SK-N-SH (cell line): ENCODE measurements at regions not wholly inside any gene's neighbourhood (a gene's known extent, or its start where the extent isn't known, plus 50 kb on each side); places are given as distances from the start of the nearest gene placed in this dataset.

Experiments used
- CTCF ChIA-PET: fragments of 300-600, 350-600 bp; formaldehyde crosslinking; extraction: SDS; loops from one replicate; lab custom pipeline; 2021; lab: Yijun Ruan, JAX
- POLR2A ChIA-PET: fragments of 350-600 bp; sonication (Branson Sonifier 250); formaldehyde crosslinking; extraction: SDS; loops from one replicate; lab custom pipeline; 2020; ENCODE audit warnings: antibody characterized with exemption, inconsistent platforms; lab: Yijun Ruan, JAX
- DNase-seq: peaks from one replicate; pipeline ENCODE4 v3.0.0; 2012
- H2AFZ ChIP-seq: fragments of 200-600 bp; sonication (generic); 2 replicates; pipeline ENCODE4 v1.8.1; 2016; ENCODE audit warnings: antibody characterized with exemption, mild to moderate bottlenecking, low read depth
- H3F3A ChIP-seq: fragments of 200-600 bp; sonication (generic); replicated peaks from 2 replicates; pipeline ENCODE3; 2016; ENCODE audit warnings: antibody characterized with exemption, mild to moderate bottlenecking; ENCODE audit not compliant: insufficient read depth
- H3K27ac ChIP-seq, 2 experiments: fragments of 200-500 bp in 1 of 2; fragments of 200-600 bp in 1 of 2; sonication (Bioruptor generic) in 1 of 2; sonication (generic), shearing (Covaris generic) in 1 of 2; 2 replicates each; pipeline versions ENCODE4 v1.5.1 to v1.6.1; 2014 to 2016; ENCODE audit warnings: low read depth in 2 of 2, inconsistent platforms in 1 of 2, low read length in 1 of 2, mild to moderate bottlenecking in 1 of 2, mixed read lengths in 1 of 2
- H3K27me3 ChIP-seq: fragments of 200-600 bp; sonication (generic), shearing (Covaris generic); 2 replicates; pipeline ENCODE4 v1.6.1; 2016; ENCODE audit warnings: mixed run types; ENCODE audit not compliant: insufficient read depth
- H3K36me3 ChIP-seq, 2 experiments: fragments of 200-500 bp in 1 of 2; fragments of 200-600 bp in 1 of 2; sonication (Bioruptor generic) in 1 of 2; sonication (generic) in 1 of 2; replicated peaks in 1 of 2; 2 replicates each; pipeline versions ENCODE3 to v1.5.1; 2014 to 2016; ENCODE audit warnings: low read length in 1 of 2, mild to moderate bottlenecking in 1 of 2; ENCODE audit not compliant: insufficient read depth in 2 of 2, control insufficient read depth in 1 of 2
- H3K4me1 ChIP-seq, 2 experiments: fragments of 200-500 bp in 1 of 2; fragments of 200-600 bp in 1 of 2; sonication (Bioruptor generic) in 1 of 2; sonication (generic), shearing (Covaris generic) in 1 of 2; 2 replicates each; pipeline versions ENCODE4 v1.5.1 to v1.6.1; 2014 to 2016; ENCODE audit warnings: low read depth in 1 of 2, low read length in 1 of 2, mixed run types in 1 of 2; ENCODE audit not compliant: insufficient read depth in 2 of 2, control insufficient read depth in 1 of 2
- H3K4me2 ChIP-seq: fragments of 200-600 bp; sonication (generic), shearing (Covaris generic); 2 replicates; pipeline ENCODE4 v1.6.1; 2017; ENCODE audit warnings: mixed run types
- H3K4me3 ChIP-seq, 2 experiments: fragments of 200-500 bp in 1 of 2; fragments of 200-600 bp in 1 of 2; sonication (Bioruptor generic) in 1 of 2; sonication (generic), shearing (Covaris generic) in 1 of 2; 2 replicates each; pipeline versions ENCODE4 v1.5.1 to v1.8.1; 2014 to 2016; ENCODE audit warnings: low read depth in 2 of 2, inconsistent platforms in 1 of 2, low read length in 1 of 2, mild to moderate bottlenecking in 1 of 2, mixed read lengths in 1 of 2, moderate library complexity in 1 of 2
- H3K79me2 ChIP-seq: fragments of 200-600 bp; sonication (generic); 2 replicates; pipeline ENCODE4 v1.8.1; 2017; ENCODE audit warnings: mild to moderate bottlenecking; ENCODE audit not compliant: insufficient read depth
- H3K9ac ChIP-seq: fragments of 200-600 bp; sonication (generic); 2 replicates; pipeline ENCODE4 v1.6.1; 2017; ENCODE audit warnings: mixed run types
- H3K9me2 ChIP-seq: fragments of 200-600 bp; sonication (generic); 2 replicates; pipeline ENCODE4 v1.6.1; 2017; ENCODE audit warnings: mixed run types
- H3K9me3 ChIP-seq: fragments of 200-600 bp; sonication (generic); 2 replicates; pipeline ENCODE4 v1.6.1; 2017; ENCODE audit warnings: mixed run types, mild to moderate bottlenecking, moderate library complexity
- H4K20me1 ChIP-seq: fragments of 200-600 bp; sonication (generic); 2 replicates; pipeline ENCODE4 v1.6.1; 2017; ENCODE audit warnings: mild to moderate bottlenecking, mixed run types; ENCODE audit not compliant: insufficient read depth
- CHD2 ChIP-seq: fragments of 150-350 bp; IDR thresholded peaks from 2 replicates; pipeline ENCODE4 v1.6.1; 2018; ENCODE audit warnings: low read length; ENCODE audit not compliant: partially characterized antibody
- CTCF ChIP-seq: fragments of 200-600 bp; sonication (generic); IDR thresholded peaks from 2 replicates; pipeline ENCODE4 v1.6.1; 2017; ENCODE audit warnings: antibody characterized with exemption, mild to moderate bottlenecking, moderate library complexity
- EP300 ChIP-seq, 2 experiments: IDR thresholded peaks; 2 replicates each; pipeline versions ENCODE4 v1.4.0 to v1.6.1; 2012; ENCODE audit warnings: borderline replicate concordance in 1 of 2, low read depth in 1 of 2, low read length in 1 of 2
- EZH2phosphoT487 ChIP-seq: fragments of 200-600 bp; sonication (generic); IDR thresholded peaks from 2 replicates; pipeline ENCODE4 v1.6.1; 2017; ENCODE audit warnings: low read depth, mixed run types, mild to moderate bottlenecking, antibody characterized with exemption, moderate library complexity, borderline replicate concordance
- FOSL2 ChIP-seq: IDR thresholded peaks from 2 replicates; pipeline ENCODE4 v1.4.0; 2012; ENCODE audit warnings: low read depth, mild to moderate bottlenecking, moderate library complexity, borderline replicate concordance
- FOXJ3 ChIP-seq: sonication (generic); formaldehyde crosslinking; IDR thresholded peaks from 2 replicates; pipeline ENCODE4 v1.5.1; 2020; ENCODE audit warnings: mild to moderate bottlenecking, missing genetic modification reagents
- FOXM1 ChIP-seq: IDR thresholded peaks from 2 replicates; pipeline ENCODE4 v1.4.0; 2012; ENCODE audit warnings: low read depth, mild to moderate bottlenecking
- GABPA ChIP-seq: IDR thresholded peaks from 2 replicates; pipeline ENCODE4 v1.4.0; 2012; ENCODE audit warnings: low read depth, mild to moderate bottlenecking
- IRF3 ChIP-seq: fragments of 150-350 bp; IDR thresholded peaks from 2 replicates; pipeline ENCODE4 v1.6.1; 2016; ENCODE audit warnings: mild to moderate bottlenecking, low read depth, low read length
- MXI1 ChIP-seq: IDR thresholded peaks from 2 replicates; pipeline ENCODE4 v1.6.1; 2012; ENCODE audit warnings: mild to moderate bottlenecking, low read depth, low read length, improper control_type of control experiment
- NFIC ChIP-seq: IDR thresholded peaks from 2 replicates; pipeline ENCODE4 v1.4.0; 2012; ENCODE audit warnings: borderline replicate concordance
- NRF1 ChIP-seq: IDR thresholded peaks from 2 replicates; pipeline ENCODE4 v1.6.1; 2012; ENCODE audit warnings: low read depth, mild to moderate bottlenecking, low read length
- POLR2AphosphoS5 ChIP-seq: IDR thresholded peaks from 2 replicates; pipeline ENCODE4 v1.6.1; 2012; ENCODE audit warnings: low read depth, low read length
- RAD21 ChIP-seq: IDR thresholded peaks from 2 replicates; pipeline ENCODE4 v1.6.1; 2012; ENCODE audit warnings: mild to moderate bottlenecking, low read length
- RCOR1 ChIP-seq: fragments of 150-350 bp; IDR thresholded peaks from 2 replicates; pipeline ENCODE4 v1.6.1; 2017; ENCODE audit warnings: antibody characterized with exemption, low read length
- RXRA ChIP-seq: IDR thresholded peaks from 2 replicates; pipeline ENCODE4 v1.4.0; 2012; ENCODE audit warnings: low read depth, mild to moderate bottlenecking, borderline replicate concordance
- SIN3A ChIP-seq: IDR thresholded peaks from 2 replicates; pipeline ENCODE4 v1.6.1; 2012; ENCODE audit warnings: low read depth, mild to moderate bottlenecking, low read length, moderate library complexity, borderline replicate concordance
- TCF12 ChIP-seq: IDR thresholded peaks from 2 replicates; pipeline ENCODE4 v1.4.0; 2012
- TEAD4 ChIP-seq: IDR thresholded peaks from 2 replicates; pipeline ENCODE4 v1.4.0; 2012; ENCODE audit warnings: mild to moderate bottlenecking, borderline replicate concordance; ENCODE audit not compliant: insufficient read depth
- USF2 ChIP-seq: fragments of 150-350 bp; IDR thresholded peaks from 2 replicates; pipeline ENCODE4 v1.6.1; 2017; ENCODE audit warnings: antibody characterized with exemption, low read length, low read depth, borderline replicate concordance
- YY1 ChIP-seq: IDR thresholded peaks from 2 replicates; pipeline ENCODE4 v1.4.0; 2012; ENCODE audit warnings: low read depth, mild to moderate bottlenecking
- ZBTB33 ChIP-seq: IDR thresholded peaks from 2 replicates; pipeline ENCODE4 v1.4.0; 2012; ENCODE audit warnings: low read depth, borderline replicate concordance
- WGBS: methylation state at CpG from one replicate; pipeline ENCODE4 v1.1.6; 2017; ENCODE audit warnings: low lambda C conversion rate; 5-methylcytosine and 5-hydroxymethylcytosine counted together

- H4K20me1 ChIP-seq = no peaks in the 10 kb centered on the region
- H3K4me2 ChIP-seq = no peak overlapping the region
- no peaks in the 10 kb centered on the region for H3K27me3 ChIP-seq
- H3K27ac ChIP-seq = no peak overlapping the region
- WGBS = 76% methylated on average over 3 of the region's 3 CpGs
- H3K79me2 ChIP-seq = no peaks in the 10 kb centered on the region
- H3F3A ChIP-seq = no peaks in the 10 kb centered on the region
- H3K4me1 ChIP-seq = no peaks in the 10 kb centered on the region; a peak in 1 of 4 replicates
- H3K9ac ChIP-seq = no peak overlapping the region
- no peak for TF ChIP-seq SIN3A
- no peak for TF ChIP-seq YY1
- no peak for TF ChIP-seq EP300 (IDR thresholded peaks at IDR 0.05; ENCODE audit: borderline replicate concordance in 1 of 2, low read depth in 1 of 2, low read length in 1 of 2)
- TF ChIP-seq CTCF = no peak
- TF ChIP-seq RAD21 = no peak
- no peak for TF ChIP-seq RXRA
- no peak for TF ChIP-seq TEAD4
- TF ChIP-seq ZBTB33 = no peak
- no peak for TF ChIP-seq EZH2phosphoT487
- TF ChIP-seq NFIC = no peak
- no peak for TF ChIP-seq NRF1
- no peak for TF ChIP-seq GABPA
- TF ChIP-seq RCOR1 = no peak
- TF ChIP-seq, all 33 proteins: peak for 0
- ChIA-PET POLR2A (no interaction called here), CTCF (no interaction called here)
- no peak overlapping the region for H2AFZ ChIP-seq
- H3K9me3 ChIP-seq = no peaks in the 10 kb centered on the region
- no peaks in the 10 kb centered on the region for H3K9me2 ChIP-seq
- no peaks in the 10 kb centered on the region for H3K36me3 ChIP-seq
- H3K4me3 ChIP-seq = no peak overlapping the region
- no peak for DNase-seq
These were observed 1819.3 kb downstream of the PCDH9 start for GRCh38 chr13:65410791-65411190.

- H3K9ac ChIP-seq = no peak overlapping the region
- peak; percentile 14 for DNase-seq
- H4K20me1 ChIP-seq = no peaks in the 10 kb centered on the region
- ChIA-PET POLR2A (no interaction called here), CTCF (no interaction called here)
- H3K36me3 ChIP-seq = no peaks in the 10 kb centered on the region
- peaks cover 0 to 7% of the 10 kb centered on the region in 2 experiments; a peak in 1 of 4 replicates for H3K4me1 ChIP-seq
- H3K9me3 ChIP-seq = no peaks in the 10 kb centered on the region
- H3K9me2 ChIP-seq = no peaks in the 10 kb centered on the region
- no peaks in the 10 kb centered on the region for H3K27me3 ChIP-seq
- no peaks in the 10 kb centered on the region for H3K79me2 ChIP-seq
- peak overlapping the region in 1 of 2 experiments; percentile 82; a peak in 2 of 4 replicates for H3K27ac ChIP-seq
- H3K4me2 ChIP-seq = no peak overlapping the region
- H3F3A ChIP-seq = no peaks in the 10 kb centered on the region
- no peak overlapping the region for H3K4me3 ChIP-seq
- no peak overlapping the region for H2AFZ ChIP-seq
- TF ChIP-seq CTCF (no peak), POLR2AphosphoS5 (no peak), FOSL2 (no peak), USF2 (no peak), TCF12 (peak; percentile 32; the same call in 1 of the 2 replicates), FOXM1 (no peak), CHD2 (peak; percentile 63), MXI1 (peak; percentile 51; the same call in 1 of the 2 replicates), IRF3 (no peak), FOXJ3 (peak; percentile 75; the same call in 1 of the 2 replicates)
These were observed 1828.8 kb downstream of the PCDH9 start for GRCh38 chr13:65401315-65401714.
